ENCODE measurements at regions not wholly inside any gene's neighbourhood (a gene's known extent, or its start where the extent isn't known, plus 50 kb on each side); places are given as distances from the start of the nearest gene placed in this dataset.
"Not testable (repeated sequence)": the region's sequence is repeated elsewhere in the genome, so short reads cannot be mapped to it uniquely, and the experiment has no call there.

GRCh38 chr5:166639151-166639550, 1652.3 kb upstream of the WWC1 start:
- Histone ChIP-seq H3K27ac (no peak overlapping the region), H3K4me1 (no peaks in the 10 kb centered on the region), H3K4me3 (no peak overlapping the region), H3K36me3 (no peaks in the 10 kb centered on the region), H3K27me3 (no peaks in the 10 kb centered on the region), H3K9me3 (no peaks in the 10 kb centered on the region)
- DNase-seq (no peak), ATAC-seq (no peak), FAIRE-seq (no peak)
- 95% methylated on average over 2 of the region's 2 CpGs for WGBS, 2 donors
- intact Hi-C loops (cut with DNase I), result no loop called here
- no peak for TF ChIP-seq CTCF (IDR thresholded peaks at IDR 0.05)

GRCh38 chr5:166640136-166640535, 1651.3 kb upstream of the WWC1 start:
- H3K36me3 ChIP-seq; DNase-seq; FAIRE-seq; H3K9me3 ChIP-seq; H3K4me3 ChIP-seq; H3K4me1 ChIP-seq; H3K27me3 ChIP-seq; intact Hi-C loops (cut with DNase I); ATAC-seq; H3K27ac ChIP-seq: not testable (repeated sequence)
- WGBS, 2 donors, result 74 to 76% methylated on average over 10 of the region's 10 CpGs

- no peak for TF ChIP-seq CTCF (IDR thresholded peaks at IDR 0.05)
- H3K4me3 ChIP-seq, result no peak overlapping the region
- H3K9me3 ChIP-seq, result no peaks in the 10 kb centered on the region
- H3K36me3 ChIP-seq, result no peaks in the 10 kb centered on the region
- intact Hi-C loops (cut with DNase I), result no loop called here
- 50 to 56% methylated on average over 1 of the region's 1 CpG for WGBS, 2 donors
- ATAC-seq, result no peak
- FAIRE-seq, result no peak
- no peaks in the 10 kb centered on the region for H3K4me1 ChIP-seq
- no peak overlapping the region for H3K27ac ChIP-seq
- H3K27me3 ChIP-seq, result no peaks in the 10 kb centered on the region
- DNase-seq, result no peak
Observed at GRCh38 chr5:166648736-166649135, 1642.7 kb upstream of the WWC1 start.

GRCh38 chr5:166649676-166650075, 1641.8 kb upstream of the WWC1 start:
- 22 to 30% methylated on average over 1 of the region's 1 CpG for WGBS, 2 donors
- DNase-seq, result no peak
- ATAC-seq, result no peak
- no peak for TF ChIP-seq CTCF (IDR thresholded peaks at IDR 0.05)
- H3K4me3 ChIP-seq, result no peak overlapping the region
- no peaks in the 10 kb centered on the region for H3K27me3 ChIP-seq
- no peak overlapping the region for H3K27ac ChIP-seq
- no peaks in the 10 kb centered on the region for H3K4me1 ChIP-seq
- no peak for FAIRE-seq
- intact Hi-C loops (cut with DNase I), result no loop called here
- H3K36me3 ChIP-seq, result no peaks in the 10 kb centered on the region
- H3K9me3 ChIP-seq, result no peaks in the 10 kb centered on the region

GRCh38 chr5:166651234-166651633, 1640.2 kb upstream of the WWC1 start:
- Histone ChIP-seq H3K36me3 (no peaks in the 10 kb centered on the region), H3K9me3 (no peaks in the 10 kb centered on the region), H3K27ac (no peak overlapping the region), H3K4me1 (no peaks in the 10 kb centered on the region), H3K4me3 (no peak overlapping the region), H3K27me3 (no peaks in the 10 kb centered on the region)
- ATAC-seq (no peak), FAIRE-seq (no peak), DNase-seq (no peak)
- WGBS, 2 donors, result 51 to 83% methylated on average over 1 of the region's 1 CpG
- no peak for TF ChIP-seq CTCF (IDR thresholded peaks at IDR 0.05)
- intact Hi-C loops (cut with DNase I), result no loop called here

- FAIRE-seq (no peak), DNase-seq (no peak), ATAC-seq (no peak)
- no peak for TF ChIP-seq CTCF (IDR thresholded peaks at IDR 0.05)
- H3K4me1 ChIP-seq, result no peaks in the 10 kb centered on the region
- H3K27me3 ChIP-seq, result no peaks in the 10 kb centered on the region
- 57 to 61% methylated on average over 1 of the region's 1 CpG for WGBS, 2 donors
- H3K4me3 ChIP-seq, result no peak overlapping the region
- intact Hi-C loops (cut with DNase I), result no loop called here
- no peaks in the 10 kb centered on the region for H3K36me3 ChIP-seq
- H3K9me3 ChIP-seq, result no peaks in the 10 kb centered on the region
- H3K27ac ChIP-seq, result no peak overlapping the region
Observed at GRCh38 chr5:166671811-166672210, 1619.6 kb upstream of the WWC1 start.

All from pancreas (tissue), 10 donors.